GM12891 (cell line): ENCODE measurements at regions not wholly inside any gene's neighbourhood (a gene's known extent, or its start where the extent isn't known, plus 50 kb on each side); places are given as distances from the start of the nearest gene placed in this dataset.

ENCODE experiments used
- PAX5 ChIP-seq: IDR thresholded peaks from 2 replicates; pipeline ENCODE4 v1.6.1; 2011; ENCODE audit warnings: low read length, moderate library complexity, mild to moderate bottlenecking; ENCODE audit not compliant: insufficient read depth, severe bottlenecking
- POLR2A ChIP-seq: IDR thresholded peaks from 2 replicates; pipeline ENCODE4 v1.6.1; 2011; ENCODE audit warnings: low read depth, low read length, control low read depth
- POLR2AphosphoS5 ChIP-seq: IDR thresholded peaks from 2 replicates; pipeline ENCODE4 v1.6.1; 2011; ENCODE audit warnings: low read depth, low read length, control low read depth
- POU2F2 ChIP-seq: IDR thresholded peaks from 2 replicates; pipeline ENCODE4 v1.6.1; 2011; ENCODE audit warnings: low read depth, mild to moderate bottlenecking, control low read depth, low read length, moderate library complexity
- TAF1 ChIP-seq: IDR thresholded peaks from 2 replicates; pipeline ENCODE4 v1.6.1; 2011; ENCODE audit warnings: low read depth, low read length, control low read depth

DNA sequence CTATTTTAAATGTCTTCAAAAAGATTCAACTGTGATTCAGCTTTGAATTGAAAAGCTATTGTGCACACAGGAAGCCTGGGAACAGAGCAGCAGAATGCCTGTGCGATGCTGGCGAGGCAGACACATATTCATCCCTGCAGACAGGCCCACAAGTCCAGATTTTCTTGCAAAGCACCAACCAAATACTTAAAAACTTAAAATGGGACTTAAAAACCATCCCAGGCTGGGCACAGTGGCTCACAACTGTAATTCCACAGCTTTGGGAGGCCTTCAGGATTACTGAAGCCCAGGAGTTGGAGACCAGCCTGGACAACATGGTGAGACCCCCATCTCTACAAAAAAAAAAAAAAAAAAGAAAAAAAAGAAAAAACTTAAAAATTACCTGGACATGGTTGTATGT lies 122.6 kb upstream of the SERPIND1 start:
- TF ChIP-seq POU2F2, result no peak
- TF ChIP-seq POLR2A, result no peak
- no peak for TF ChIP-seq POLR2AphosphoS5
- no peak for TF ChIP-seq TAF1
- TF ChIP-seq PAX5, result no peak
